Panc1 (cell line): ENCODE measurements at regions not wholly inside any gene's neighbourhood (a gene's known extent, or its start where the extent isn't known, plus 50 kb on each side); places are given as distances from the start of the nearest gene placed in this dataset.

ENCODE experiments used
- ATAC-seq: fragments of 200-7000 bp; cut with Tn5 transposase; 2 replicates; pipeline ENCODE4 v1.9.1; 2020; ENCODE audit warnings: mild to moderate bottlenecking, moderate library complexity
- BruUV-seq: library from RNA; stranded (reverse); fragments of 400-500 nt; replicated peaks from 2 replicates; lab custom pipeline; 2021; lab: Mats Ljungman, UMichigan
- CTCF ChIA-PET: fragments of 300-600 bp; sonication (Branson Sonifier 250); formaldehyde crosslinking; loops from one replicate; lab custom pipeline; 2022; ENCODE audit warnings: antibody characterized with exemption; lab: Charles Lee
- POLR2A ChIA-PET: fragments of 300-600 bp; sonication (Branson Sonifier 250); formaldehyde crosslinking; loops from one replicate; lab custom pipeline; 2022; ENCODE audit warnings: antibody characterized with exemption; lab: Charles Lee
- DNase-seq: peaks from one replicate; pipeline ENCODE4 v3.0.0-alpha.2; 2010; ENCODE audit warnings: low read depth, low spot score
- H3K27ac ChIP-seq: 2 replicates; pipeline ENCODE4 v1.5.1; 2011; ENCODE audit warnings: mild to moderate bottlenecking, low read length, inconsistent platforms
- H3K27me3 ChIP-seq: fragments of 200-500 bp; sonication (Bioruptor generic); 2 replicates; pipeline ENCODE4 v1.6.0; 2014; ENCODE audit warnings: low read length, inconsistent platforms; ENCODE audit not compliant: control insufficient read depth, insufficient read depth
- H3K36me3 ChIP-seq: fragments of 200-500 bp; sonication (Bioruptor generic); 2 replicates; pipeline ENCODE4 v1.5.1; 2014; ENCODE audit warnings: inconsistent platforms, mild to moderate bottlenecking, low read length, moderate library complexity; ENCODE audit not compliant: control insufficient read depth, insufficient read depth
- H3K4me1 ChIP-seq: 2 replicates; pipeline ENCODE4 v1.5.1; 2011; ENCODE audit warnings: inconsistent platforms, mild to moderate bottlenecking, low read length, moderate library complexity; ENCODE audit not compliant: control insufficient read depth, insufficient read depth
- H3K4me3 ChIP-seq, 2 experiments: 2 replicates each; pipeline ENCODE4 v1.5.1; 2011 to 2012; ENCODE audit warnings: low read depth in 2 of 2, low read length in 2 of 2, mild to moderate bottlenecking in 2 of 2, inconsistent platforms in 1 of 2, moderate library complexity in 1 of 2
- H3K9me3 ChIP-seq: fragments of 200-500 bp; sonication (Bioruptor generic); 2 replicates; pipeline ENCODE4 v1.5.1; 2014; ENCODE audit warnings: low read depth, mild to moderate bottlenecking, inconsistent platforms, low read length, moderate library complexity; ENCODE audit not compliant: control insufficient read depth, insufficient read depth
- POLR2AphosphoS5 ChIP-seq: IDR thresholded peaks from 2 replicates; pipeline ENCODE4 v1.6.1; 2012; ENCODE audit warnings: mild to moderate bottlenecking, low read depth, low read length, moderate library complexity
- SIN3A ChIP-seq: IDR thresholded peaks from 2 replicates; pipeline ENCODE4 v1.6.1; 2012; ENCODE audit warnings: low read depth, mild to moderate bottlenecking, low read length, moderate library complexity, borderline replicate concordance; ENCODE audit not compliant: insufficient read depth
- TCF7L2 ChIP-seq: IDR thresholded peaks from 2 replicates; pipeline ENCODE4 v1.6.1; 2011; ENCODE audit warnings: mild to moderate bottlenecking, low read depth, low read length, inconsistent platforms
- in situ Hi-C: cut with HindIII; loops from 2 replicates; pipeline ENCODE4 v1.10.0; 2016; ENCODE audit warnings: low sequenced_read_pairs, low pct_unique_long_range_greater_than_20kb
- intact Hi-C: fragments of 100-400 bp; cut with micrococcal nuclease; formaldehyde crosslinking; loops from one replicate; pipeline ENCODE4 v1.10.0; 2022; ENCODE audit not compliant: unreplicated experiment
- TF ChIP-seq, protein P1 (sequence below), 2 experiments: IDR thresholded peaks; 2 replicates each; pipeline ENCODE4 v1.6.1; 2011 to 2012; ENCODE audit warnings: low read depth in 2 of 2, control low read depth in 1 of 2, low read length in 1 of 2, mild to moderate bottlenecking in 1 of 2, moderate library complexity in 1 of 2; ENCODE audit not compliant: insufficient read depth in 1 of 2
- TF ChIP-seq, protein P2 (sequence below): fragments of 450-650 bp; IDR thresholded peaks from 2 replicates; pipeline ENCODE4 v1.5.1; 2017; ENCODE audit warnings: mild to moderate bottlenecking

DNA sequence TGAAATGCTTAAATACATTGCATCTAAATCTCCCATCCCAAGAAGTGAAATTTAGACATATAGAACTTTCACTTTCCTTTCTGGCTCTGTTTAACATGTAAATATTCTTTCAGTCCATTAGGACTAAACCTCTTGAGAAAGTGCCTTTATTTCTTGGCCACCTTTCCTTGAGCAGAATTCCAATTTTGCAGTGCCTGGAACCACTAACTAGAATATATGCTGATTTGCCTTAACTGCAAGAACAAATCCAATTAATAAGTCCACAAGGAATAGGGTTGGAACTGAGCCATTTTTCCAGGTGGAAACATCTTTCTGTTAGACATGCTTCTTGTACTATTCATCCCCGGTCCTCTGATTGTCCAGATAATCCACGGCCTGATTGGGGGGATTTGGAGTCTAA, 478.0 kb downstream of the ENC1 start:
- TF ChIP-seq SIN3A: no peak
- no peak for TF ChIP-seq POLR2AphosphoS5
- TF ChIP-seq, protein P1, sequence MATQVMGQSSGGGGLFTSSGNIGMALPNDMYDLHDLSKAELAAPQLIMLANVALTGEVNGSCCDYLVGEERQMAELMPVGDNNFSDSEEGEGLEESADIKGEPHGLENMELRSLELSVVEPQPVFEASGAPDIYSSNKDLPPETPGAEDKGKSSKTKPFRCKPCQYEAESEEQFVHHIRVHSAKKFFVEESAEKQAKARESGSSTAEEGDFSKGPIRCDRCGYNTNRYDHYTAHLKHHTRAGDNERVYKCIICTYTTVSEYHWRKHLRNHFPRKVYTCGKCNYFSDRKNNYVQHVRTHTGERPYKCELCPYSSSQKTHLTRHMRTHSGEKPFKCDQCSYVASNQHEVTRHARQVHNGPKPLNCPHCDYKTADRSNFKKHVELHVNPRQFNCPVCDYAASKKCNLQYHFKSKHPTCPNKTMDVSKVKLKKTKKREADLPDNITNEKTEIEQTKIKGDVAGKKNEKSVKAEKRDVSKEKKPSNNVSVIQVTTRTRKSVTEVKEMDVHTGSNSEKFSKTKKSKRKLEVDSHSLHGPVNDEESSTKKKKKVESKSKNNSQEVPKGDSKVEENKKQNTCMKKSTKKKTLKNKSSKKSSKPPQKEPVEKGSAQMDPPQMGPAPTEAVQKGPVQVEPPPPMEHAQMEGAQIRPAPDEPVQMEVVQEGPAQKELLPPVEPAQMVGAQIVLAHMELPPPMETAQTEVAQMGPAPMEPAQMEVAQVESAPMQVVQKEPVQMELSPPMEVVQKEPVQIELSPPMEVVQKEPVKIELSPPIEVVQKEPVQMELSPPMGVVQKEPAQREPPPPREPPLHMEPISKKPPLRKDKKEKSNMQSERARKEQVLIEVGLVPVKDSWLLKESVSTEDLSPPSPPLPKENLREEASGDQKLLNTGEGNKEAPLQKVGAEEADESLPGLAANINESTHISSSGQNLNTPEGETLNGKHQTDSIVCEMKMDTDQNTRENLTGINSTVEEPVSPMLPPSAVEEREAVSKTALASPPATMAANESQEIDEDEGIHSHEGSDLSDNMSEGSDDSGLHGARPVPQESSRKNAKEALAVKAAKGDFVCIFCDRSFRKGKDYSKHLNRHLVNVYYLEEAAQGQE (IDR thresholded peaks at IDR 0.05; ENCODE audit: insufficient read depth in 1 of 2, low read depth in 2 of 2, low read length in 1 of 2): no peak
- TF ChIP-seq TCF7L2: no peak
- TF ChIP-seq, protein P2, sequence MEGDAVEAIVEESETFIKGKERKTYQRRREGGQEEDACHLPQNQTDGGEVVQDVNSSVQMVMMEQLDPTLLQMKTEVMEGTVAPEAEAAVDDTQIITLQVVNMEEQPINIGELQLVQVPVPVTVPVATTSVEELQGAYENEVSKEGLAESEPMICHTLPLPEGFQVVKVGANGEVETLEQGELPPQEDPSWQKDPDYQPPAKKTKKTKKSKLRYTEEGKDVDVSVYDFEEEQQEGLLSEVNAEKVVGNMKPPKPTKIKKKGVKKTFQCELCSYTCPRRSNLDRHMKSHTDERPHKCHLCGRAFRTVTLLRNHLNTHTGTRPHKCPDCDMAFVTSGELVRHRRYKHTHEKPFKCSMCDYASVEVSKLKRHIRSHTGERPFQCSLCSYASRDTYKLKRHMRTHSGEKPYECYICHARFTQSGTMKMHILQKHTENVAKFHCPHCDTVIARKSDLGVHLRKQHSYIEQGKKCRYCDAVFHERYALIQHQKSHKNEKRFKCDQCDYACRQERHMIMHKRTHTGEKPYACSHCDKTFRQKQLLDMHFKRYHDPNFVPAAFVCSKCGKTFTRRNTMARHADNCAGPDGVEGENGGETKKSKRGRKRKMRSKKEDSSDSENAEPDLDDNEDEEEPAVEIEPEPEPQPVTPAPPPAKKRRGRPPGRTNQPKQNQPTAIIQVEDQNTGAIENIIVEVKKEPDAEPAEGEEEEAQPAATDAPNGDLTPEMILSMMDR: no peak

DNA sequence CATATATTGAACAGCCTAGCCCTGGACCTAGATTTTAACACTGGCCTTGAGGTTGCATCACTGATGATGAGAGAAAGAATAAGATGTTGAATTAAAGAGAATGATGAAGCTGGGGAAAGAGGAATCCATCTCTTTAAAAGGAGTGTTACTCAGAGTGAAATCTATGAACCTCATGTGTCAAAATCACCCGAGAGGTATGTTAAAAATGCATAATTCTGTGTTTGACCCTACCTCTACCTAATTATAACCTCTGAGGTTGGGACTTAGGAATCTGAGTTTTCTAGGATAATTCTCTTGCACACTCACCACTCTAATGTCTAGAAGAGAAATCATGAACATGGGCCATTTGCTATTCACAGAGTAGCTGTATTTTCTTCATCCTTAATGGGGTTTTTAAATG, 479.4 kb downstream of the ENC1 start:
- no peak overlapping the region for H3K27ac ChIP-seq
- ATAC-seq: no peak
- CTCF ChIA-PET: no interaction called here
- no peaks in the 10 kb centered on the region for H3K9me3 ChIP-seq
- no peak overlapping the region for H3K4me3 ChIP-seq
- H3K4me1 ChIP-seq: no peaks in the 10 kb centered on the region
- intact Hi-C loops: no loop called here
- no peaks in the 10 kb centered on the region; the same call in 1 of the 2 replicates for H3K27me3 ChIP-seq
- no peak for DNase-seq
- in situ Hi-C loops: no loop called here
- TF ChIP-seq TCF7L2 (no peak), POLR2AphosphoS5 (no peak)
- no peaks in the 10 kb centered on the region for H3K36me3 ChIP-seq
- POLR2A ChIA-PET: no interaction called here
- no TSS peak for BruUV-seq

More for the DNA sequence above, 478.0 kb downstream of the ENC1 start:
- Histone ChIP-seq H3K36me3 (no peaks in the 10 kb centered on the region), H3K4me1 (peaks cover 4% of the 10 kb centered on the region; the same call in 1 of the 2 replicates), H3K9me3 (no peaks in the 10 kb centered on the region), H3K27me3 (no peaks in the 10 kb centered on the region), H3K27ac (no peak overlapping the region), H3K4me3 (no peak overlapping the region)
- no peak for DNase-seq
- in situ Hi-C loops (no loop called here), intact Hi-C loops (no loop called here)
- no peak for ATAC-seq
- ChIA-PET CTCF (interaction anchor here (0.7 kb wide), 1 partner anchor 481 kb away, joined by 3 read pairs; no protein-coding TSS in a partner anchor), POLR2A (no interaction called here)
- no TSS peak for BruUV-seq

GRCh38 chr5:74156728-74157383, 483.7 kb downstream of the ENC1 start:
- in situ Hi-C loops: no loop called here
- TF ChIP-seq TCF7L2 (no peak), POLR2AphosphoS5 (no peak), SIN3A (no peak)
- TF ChIP-seq, protein P1 (IDR thresholded peaks at IDR 0.05; ENCODE audit: insufficient read depth in 1 of 2, low read depth in 2 of 2, low read length in 1 of 2): no peak
- TF ChIP-seq, protein P2: no peak
- intact Hi-C loops: no loop called here
- Histone ChIP-seq H3K36me3 (no peaks in the 10 kb centered on the region), H3K4me3 (no peak overlapping the region), H3K27ac (no peak overlapping the region), H3K27me3 (no peaks in the 10 kb centered on the region; the same call in 1 of the 2 replicates), H3K4me1 (no peaks in the 10 kb centered on the region), H3K9me3 (no peaks in the 10 kb centered on the region)
- DNase-seq: no peak
- POLR2A ChIA-PET: no interaction called here
- no TSS peak for BruUV-seq
- no peak for ATAC-seq
- CTCF ChIA-PET: no interaction called here
